ENCODE measurements at regions not wholly inside any gene's neighbourhood (a gene's known extent, or its start where the extent isn't known, plus 50 kb on each side); places are given as distances from the start of the nearest gene placed in this dataset.

DNA sequence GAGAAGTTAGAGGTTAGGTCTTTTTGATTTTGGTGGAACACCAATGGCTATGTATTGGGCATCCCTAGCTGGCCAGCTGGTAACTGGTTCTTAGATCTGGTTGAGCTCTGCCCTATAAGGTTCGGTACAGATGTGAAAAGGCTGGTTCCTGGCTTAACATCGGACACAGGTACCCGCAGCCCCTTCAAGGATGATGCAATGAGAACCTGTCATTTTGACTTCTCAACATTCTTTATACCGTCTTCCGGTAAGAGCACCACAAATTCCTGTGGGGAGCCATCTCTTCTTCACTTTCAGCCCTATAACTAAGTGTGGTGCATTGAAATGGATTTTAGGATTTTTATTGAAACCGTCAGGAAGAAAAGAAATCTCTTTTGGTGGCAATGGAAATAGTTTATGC is 222.8 kb downstream of the ADAMTS9 start:
- no peak for DNase-seq

DNA sequence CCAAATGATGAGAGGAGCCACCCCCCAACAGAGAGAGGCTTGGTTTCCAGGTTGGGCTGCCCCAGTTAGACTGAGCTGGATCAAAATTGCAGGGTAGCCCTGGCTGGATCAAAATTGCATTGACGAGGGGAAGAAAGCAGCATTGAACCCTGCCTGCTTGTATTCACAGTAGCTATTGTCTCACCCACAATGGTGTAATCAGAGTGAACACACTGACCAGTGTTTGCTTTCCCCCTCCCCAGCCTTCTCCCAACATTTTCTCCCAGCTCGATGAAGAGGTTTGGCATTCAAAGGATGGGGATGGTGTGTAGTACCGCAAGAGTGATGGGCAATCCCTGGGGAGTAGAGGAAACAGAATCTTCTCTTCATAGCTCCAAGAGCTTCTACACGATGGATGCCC is 223.8 kb downstream of the ADAMTS9 start:
- no peak for DNase-seq

- no peak for DNase-seq
Measured at GRCh38 chr3:64462203-64462602, 225.6 kb downstream of the ADAMTS9 start.

- DNase-seq, result no peak
Measured at GRCh38 chr3:64460877-64461276, 226.9 kb downstream of the ADAMTS9 start.

- DNase-seq, result no peak
Measured at GRCh38 chr3:64460141-64460730, 227.6 kb downstream of the ADAMTS9 start.

DNA sequence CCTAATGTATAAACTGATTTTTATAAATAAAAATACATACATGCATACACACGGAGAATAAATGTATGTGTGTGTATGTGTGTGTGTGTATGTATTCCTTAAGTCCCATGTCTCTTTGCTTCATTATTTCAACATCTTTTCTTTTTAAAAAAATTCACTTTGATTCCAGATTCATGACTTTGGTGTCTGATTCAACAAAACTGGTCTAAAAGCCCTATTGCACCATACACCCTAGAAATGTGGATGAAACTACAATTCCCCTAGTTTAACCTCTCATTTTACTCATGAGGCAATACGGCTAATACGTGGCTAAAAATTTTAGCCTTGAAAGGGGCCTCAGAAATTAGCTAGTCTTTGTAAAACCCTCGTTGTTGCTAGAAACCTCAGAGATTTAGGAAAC is 228.1 kb downstream of the ADAMTS9 start:
- no peak for DNase-seq

DNA sequence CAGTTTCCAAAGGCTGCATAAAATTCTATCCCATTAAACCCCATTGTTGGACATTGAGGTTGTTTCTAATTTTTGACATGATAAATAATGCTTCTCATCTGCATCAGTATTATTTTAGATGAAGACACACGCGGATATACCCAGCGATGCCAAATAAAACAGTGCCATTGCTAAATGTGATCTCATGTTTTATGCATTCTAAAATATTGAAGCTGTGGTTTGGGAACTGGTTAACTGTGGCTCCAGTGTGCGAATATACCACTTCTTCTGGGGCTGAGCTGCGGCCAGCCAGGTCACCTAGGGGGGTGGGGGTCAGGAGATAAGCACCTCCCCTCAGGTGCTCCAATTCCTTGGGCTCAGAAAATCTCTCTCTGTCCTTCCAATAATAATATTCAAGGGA is 230.0 kb downstream of the ADAMTS9 start:
- DNase-seq, result no peak

DNA sequence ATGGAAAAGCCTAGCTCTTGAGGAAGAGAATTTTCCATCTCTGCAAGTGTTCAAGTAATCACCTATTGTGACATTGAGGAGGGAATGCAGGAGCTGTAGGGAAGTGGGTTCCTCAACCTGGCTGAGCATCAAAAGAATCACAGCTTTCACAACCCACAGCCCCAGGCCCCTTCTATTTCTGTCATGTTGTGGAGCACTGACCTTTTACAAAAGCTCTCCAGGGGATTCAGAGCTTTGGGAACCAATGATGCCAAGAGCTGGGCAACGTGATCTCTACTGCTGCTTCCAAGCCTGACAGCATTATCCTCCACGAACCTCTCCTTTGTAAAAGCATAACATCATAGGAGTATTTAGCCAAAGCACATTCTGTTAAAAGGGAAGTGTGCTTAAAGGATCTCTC is 231.1 kb downstream of the ADAMTS9 start:
- no peak for DNase-seq

GRCh38 chr3:64455351-64455750 is 230.1 kb upstream of the PRICKLE2 start:
- DNase-seq, result no peak

DNA sequence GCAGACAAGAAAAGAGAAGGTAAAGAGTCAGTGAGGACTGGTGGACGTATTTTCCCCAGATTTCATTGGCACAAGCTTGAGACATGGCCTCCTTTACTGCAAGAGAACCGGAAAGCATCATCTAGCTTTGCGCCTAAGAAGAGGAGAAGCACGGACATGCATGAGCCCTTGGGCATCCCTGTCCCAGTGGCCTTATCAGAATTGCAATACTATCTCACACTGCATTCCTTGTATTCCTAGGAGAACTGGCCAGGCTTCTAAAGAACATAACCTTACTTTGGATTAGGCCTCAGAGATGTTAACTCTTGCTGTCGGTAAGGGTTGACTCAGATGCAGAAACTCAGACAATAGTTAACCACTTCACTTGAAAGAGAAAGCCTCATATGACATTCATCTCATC is 229.5 kb upstream of the PRICKLE2 start:
- no peak for DNase-seq

GRCh38 chr3:64454179-64454578 is 228.9 kb upstream of the PRICKLE2 start:
- DNase-seq, result no peak

GRCh38 chr3:64451283-64452012 is 226.2 kb upstream of the PRICKLE2 start:
- DNase-seq, result no peak

- no peak for DNase-seq
Measured at GRCh38 chr3:64450396-64450956, 225.2 kb upstream of the PRICKLE2 start.

DNA sequence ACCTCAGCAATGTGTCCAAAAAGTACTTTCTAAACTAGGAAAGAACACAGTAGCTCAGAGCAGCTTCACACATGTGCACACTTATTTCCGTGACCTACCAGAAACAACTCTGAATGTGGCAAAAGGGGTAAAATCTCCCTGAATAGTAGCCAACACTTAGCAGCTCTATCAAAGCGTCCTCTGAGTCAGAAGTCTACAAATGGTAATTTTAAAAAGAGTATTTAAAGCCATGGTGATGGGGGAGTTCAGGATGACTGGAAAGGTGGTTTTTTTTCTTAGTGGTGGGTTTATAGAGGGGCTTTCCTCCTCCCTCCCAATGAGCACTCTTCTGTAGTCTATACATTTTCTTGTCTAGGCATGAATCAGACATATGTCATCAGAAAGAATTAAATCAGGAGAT is 223.8 kb upstream of the PRICKLE2 start:
- no peak for DNase-seq

- DNase-seq, result no peak
Measured at GRCh38 chr3:64445944-64446300, 220.7 kb upstream of the PRICKLE2 start.

- DNase-seq, result no peak
Measured at GRCh38 chr3:64445109-64445943, 220.1 kb upstream of the PRICKLE2 start.

DNA sequence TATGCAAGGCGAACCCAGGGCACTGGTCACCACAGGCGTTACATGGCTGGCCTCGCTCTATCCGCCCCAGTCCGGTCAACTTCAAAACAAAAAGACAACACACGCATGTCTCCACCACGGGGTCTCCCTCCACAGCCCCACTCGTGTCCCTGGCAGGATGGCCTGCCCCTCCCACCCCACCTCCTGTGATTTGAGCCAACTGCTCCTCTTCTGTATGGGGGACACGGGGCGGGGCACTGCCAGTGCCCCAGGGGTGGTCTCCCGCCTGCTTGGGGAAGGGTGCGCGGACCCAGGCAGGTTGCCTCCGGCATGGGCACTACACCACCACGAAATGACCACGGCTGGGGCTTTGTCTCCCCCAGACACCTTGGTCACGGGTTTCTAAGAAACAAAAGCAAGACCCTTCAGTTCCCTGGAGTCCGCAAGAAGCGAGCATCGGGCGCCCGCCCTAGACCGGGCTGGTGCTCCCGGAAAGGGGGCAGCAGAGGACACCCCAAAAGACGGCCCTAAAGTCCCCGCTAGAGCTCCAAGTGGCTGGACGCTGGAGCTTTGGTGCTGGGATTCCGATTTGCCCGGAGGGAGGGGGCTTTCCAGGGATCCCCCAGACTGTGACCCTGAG is 219.3 kb upstream of the PRICKLE2 start:
- DNase-seq, result no peak

- DNase-seq, result no peak
Measured at GRCh38 chr3:64443546-64444381, 218.5 kb upstream of the PRICKLE2 start.

DNA sequence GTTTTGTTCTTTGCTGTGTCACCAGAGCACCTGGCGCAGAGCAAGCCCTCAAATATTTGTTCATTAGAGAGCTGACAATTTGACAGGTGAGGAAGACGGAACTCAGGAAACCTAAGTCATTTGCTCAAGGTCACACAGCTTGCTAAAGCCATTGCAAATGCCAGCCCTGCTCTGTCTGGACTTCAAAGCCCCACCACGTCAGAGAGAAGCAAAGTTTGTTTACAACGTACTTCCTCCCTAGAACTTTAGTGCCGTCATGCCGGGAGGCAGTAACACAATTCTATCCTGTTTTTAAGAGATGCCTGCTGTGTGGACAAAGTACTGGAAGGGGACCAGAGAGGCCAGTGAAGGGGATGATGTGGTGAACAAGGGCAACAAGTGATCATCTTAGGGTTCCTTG is 216.6 kb upstream of the PRICKLE2 start:
- DNase-seq, result no peak

DNA sequence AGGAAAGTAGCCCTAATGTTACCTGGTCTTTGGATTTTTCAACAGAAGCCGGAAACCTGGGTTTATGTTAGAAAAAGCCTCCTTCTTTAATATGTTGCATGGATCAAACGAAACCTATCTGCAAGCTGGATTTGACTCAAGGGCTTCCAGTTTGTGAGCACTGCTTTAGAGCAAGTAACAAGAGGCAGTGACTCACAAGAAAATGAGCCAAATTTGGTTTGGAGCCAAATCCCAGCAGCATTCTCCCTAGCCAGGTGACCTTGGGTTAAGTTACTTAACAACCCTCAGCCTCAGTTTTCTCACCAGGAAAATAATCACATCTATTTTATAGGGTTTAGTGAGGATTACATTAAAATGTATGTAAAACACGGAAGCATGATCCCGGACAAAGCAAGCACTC is 215.2 kb upstream of the PRICKLE2 start:
- no peak for DNase-seq

DNA sequence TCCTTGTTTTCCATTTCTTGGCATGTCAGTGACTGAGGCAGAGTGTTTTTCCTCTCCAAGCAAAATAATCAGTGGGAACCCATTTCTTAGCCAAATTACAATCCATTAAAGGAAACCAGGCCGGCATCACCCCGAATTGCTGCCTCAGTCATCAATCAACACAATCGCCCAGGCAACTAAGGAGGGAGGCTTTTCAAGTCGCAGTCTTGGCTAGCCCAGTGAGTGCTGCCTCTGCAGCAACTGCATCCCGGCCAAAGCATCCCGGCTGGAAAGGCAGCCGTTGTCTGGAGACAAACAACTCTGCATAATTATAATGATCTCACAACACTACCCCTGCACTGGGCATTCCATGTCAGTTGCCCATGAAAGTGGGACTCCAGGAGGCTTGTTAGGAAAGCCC is 213.5 kb upstream of the PRICKLE2 start:
- no peak for DNase-seq

DNA sequence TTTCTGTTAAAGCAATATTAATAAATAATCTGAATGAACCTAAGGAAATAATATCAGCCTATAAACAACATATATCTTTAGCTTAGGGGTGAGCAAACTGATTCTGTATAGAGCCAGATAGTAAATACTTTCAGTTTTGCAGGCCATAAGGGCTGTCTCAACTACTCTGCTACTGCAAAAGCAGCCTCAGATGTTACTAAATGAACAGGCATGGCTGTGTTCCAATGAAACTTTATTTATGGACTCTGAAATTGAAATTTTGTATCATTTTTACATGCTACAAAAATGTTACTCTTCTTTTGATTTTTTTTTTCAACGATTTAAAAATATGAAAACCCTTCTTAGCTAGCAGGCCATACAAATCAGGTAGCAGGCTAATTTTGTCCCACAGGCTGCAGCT is 212.8 kb upstream of the PRICKLE2 start:
- DNase-seq, result no peak

All from CD4-positive, alpha-beta T cell treated with Interleukin-21 for 1 hour (primary cell).